SU-DHL-6 (cell line): ENCODE measurements at regions not wholly inside any gene's neighbourhood (a gene's known extent, or its start where the extent isn't known, plus 50 kb on each side); places are given as distances from the start of the nearest gene placed in this dataset.

Experiments used
- H2AFZ ChIP-seq: fragments of 200-600 bp; sonication (generic); 2 replicates; pipeline ENCODE4 v1.6.1; 2014; ENCODE audit warnings: low read depth, mild to moderate bottlenecking, moderate library complexity, mixed read lengths, antibody characterized with exemption, low read length; ENCODE audit not compliant: severe bottlenecking
- H3F3A ChIP-seq: fragments of 200-600 bp; shearing (Covaris generic); 2 replicates; pipeline ENCODE4 v1.6.0; 2016; ENCODE audit warnings: antibody characterized with exemption, mild to moderate bottlenecking; ENCODE audit not compliant: insufficient read depth
- H3K27ac ChIP-seq: fragments of 200-600 bp; sonication (generic); 2 replicates; pipeline ENCODE4 v1.5.1; 2016; ENCODE audit warnings: low read depth, mild to moderate bottlenecking, low read length, moderate library complexity, mixed read lengths
- H3K27me3 ChIP-seq: fragments of 200-600 bp; sonication (generic), shearing (Covaris generic); 2 replicates; pipeline ENCODE4 v1.6.0; 2014; ENCODE audit warnings: mild to moderate bottlenecking, low read length
- H3K36me3 ChIP-seq: fragments of 200-600 bp; sonication (generic); 2 replicates; pipeline ENCODE4 v1.6.1; 2014; ENCODE audit warnings: mild to moderate bottlenecking, low read length, mixed read lengths
- H3K4me2 ChIP-seq: fragments of 300-600, 200-600 bp; shearing (Covaris generic), sonication (generic); 2 replicates; pipeline ENCODE4 v1.6.0; 2014; ENCODE audit warnings: low read length, low read depth, mild to moderate bottlenecking; ENCODE audit not compliant: poor library complexity, severe bottlenecking
- H3K4me3 ChIP-seq: fragments of 200-600 bp; sonication (generic); 2 replicates; pipeline ENCODE4 v1.5.1; 2014; ENCODE audit warnings: antibody characterized with exemption, low read length, mild to moderate bottlenecking, mixed read lengths; ENCODE audit not compliant: insufficient read depth, poor library complexity, severe bottlenecking
- H3K79me2 ChIP-seq: fragments of 200-600 bp; sonication (generic); 2 replicates; pipeline ENCODE4 v1.6.1; 2014; ENCODE audit warnings: mild to moderate bottlenecking, low read length, moderate library complexity; ENCODE audit not compliant: insufficient read depth
- H3K9ac ChIP-seq: fragments of 200-600 bp; sonication (generic); 2 replicates; pipeline ENCODE4 v1.7.0; 2014; ENCODE audit warnings: mild to moderate bottlenecking, low read length
- H3K9me2 ChIP-seq: fragments of 200-600 bp; sonication (generic); replicated peaks from 2 replicates; pipeline ENCODE4 v1.6.1; 2014; ENCODE audit warnings: low read length; ENCODE audit not compliant: insufficient read depth
- H3K9me3 ChIP-seq: fragments of 200-600 bp; sonication (generic); 2 replicates; pipeline ENCODE4 v1.6.1; 2014; ENCODE audit warnings: low read length, mixed read lengths; ENCODE audit not compliant: insufficient read depth
- H4K20me1 ChIP-seq: fragments of 200-600 bp; sonication (generic); 2 replicates; pipeline ENCODE4 v1.6.1; 2014; ENCODE audit warnings: low read depth, mild to moderate bottlenecking, antibody characterized with exemption, low read length, moderate library complexity, mixed read lengths
- CTCF ChIP-seq: fragments of 200-600 bp; sonication (generic); IDR thresholded peaks from one replicate; pipeline ENCODE4 v1.5.1; 2017; ENCODE audit warnings: antibody characterized with exemption, mild to moderate bottlenecking, low read length, moderate library complexity; ENCODE audit not compliant: insufficient read depth, poor library complexity, severe bottlenecking
- EZH2phosphoT487 ChIP-seq: fragments of 200-600 bp; sonication (generic), shearing (Covaris generic); conservative IDR thresholded peaks from 2 replicates; pipeline ENCODE4 v1.6.1; 2018; ENCODE audit warnings: mild to moderate bottlenecking, antibody characterized with exemption, low read length, moderate library complexity, mixed read lengths

- H4K20me1 ChIP-seq, result no peaks in the 10 kb centered on the region
- H2AFZ ChIP-seq, result no peak overlapping the region
- H3K4me3 ChIP-seq, result no peak overlapping the region
- H3K27me3 ChIP-seq, result no peaks in the 10 kb centered on the region
- no peaks in the 10 kb centered on the region for H3K9me3 ChIP-seq
- no peaks in the 10 kb centered on the region for H3K9me2 ChIP-seq
- TF ChIP-seq CTCF (no peak), EZH2phosphoT487 (no peak)
- no peak overlapping the region for H3K4me2 ChIP-seq
- no peak overlapping the region for H3K9ac ChIP-seq
- H3F3A ChIP-seq, result no peaks in the 10 kb centered on the region
- no peaks in the 10 kb centered on the region for H3K79me2 ChIP-seq
- H3K27ac ChIP-seq, result no peak overlapping the region
- no peaks in the 10 kb centered on the region for H3K36me3 ChIP-seq
Measured at GRCh38 chr3:104429727-104430126, 937.0 kb upstream of the ALCAM start.

DNA sequence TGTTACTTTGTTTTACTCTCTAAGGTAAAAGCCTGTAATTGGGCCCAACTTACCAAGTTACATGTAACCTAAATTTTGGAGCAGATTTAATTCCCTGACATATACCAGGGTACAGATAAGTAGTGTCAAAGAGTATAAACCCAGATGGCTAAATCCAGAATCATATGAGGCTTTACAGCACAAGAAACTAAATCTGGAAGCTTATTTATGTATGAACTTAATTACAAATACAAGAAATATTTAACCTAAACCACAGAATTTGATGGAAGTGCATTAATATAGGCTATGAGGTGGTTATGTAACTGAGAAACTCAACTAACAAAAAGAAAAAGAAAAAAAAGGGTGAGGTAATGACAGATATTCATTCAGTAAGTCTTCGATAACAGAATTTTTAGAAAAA, 930.2 kb upstream of the ALCAM start:
- Histone ChIP-seq H3K27ac (no peak overlapping the region), H3K9me2 (no peaks in the 10 kb centered on the region), H3K4me3 (no peak overlapping the region), H2AFZ (no peak overlapping the region), H3K79me2 (no peaks in the 10 kb centered on the region), H3K9me3 (no peaks in the 10 kb centered on the region), H3F3A (no peaks in the 10 kb centered on the region), H4K20me1 (no peaks in the 10 kb centered on the region), H3K4me2 (no peak overlapping the region), H3K27me3 (no peaks in the 10 kb centered on the region), H3K36me3 (no peaks in the 10 kb centered on the region), H3K9ac (no peak overlapping the region)
- no peak for TF ChIP-seq CTCF
- TF ChIP-seq EZH2phosphoT487, result no peak

DNA sequence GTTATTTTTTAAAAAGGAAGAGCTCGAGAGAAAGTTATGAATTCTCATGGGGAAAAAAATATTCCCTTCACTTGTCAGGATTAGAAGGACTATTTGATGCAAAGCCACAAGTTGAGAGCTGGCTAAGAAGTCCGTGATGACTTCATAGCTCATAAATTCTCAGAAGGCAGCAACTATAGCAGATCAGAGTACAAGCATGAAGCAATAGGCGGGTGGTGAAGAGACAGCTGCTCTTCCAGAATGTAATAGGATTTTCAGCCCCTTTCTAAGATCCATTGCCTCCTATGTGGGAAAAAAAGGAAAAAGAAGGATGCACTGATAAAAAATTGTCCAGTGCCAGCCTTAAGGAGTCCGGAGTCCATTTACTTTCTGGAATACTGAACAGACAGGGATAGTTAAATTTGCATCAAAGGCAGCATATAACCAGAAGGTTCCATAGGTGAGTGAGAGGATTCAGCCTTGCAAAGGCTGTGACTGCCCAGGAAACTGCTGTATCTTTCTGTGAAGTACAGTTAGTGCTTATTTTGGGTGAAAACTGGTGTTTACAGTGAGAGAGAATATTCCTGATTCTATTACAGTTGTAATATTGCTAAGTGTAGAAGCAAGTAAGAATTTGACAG, 929.5 kb upstream of the ALCAM start:
- Histone ChIP-seq H3K9ac (no peak overlapping the region), H4K20me1 (no peaks in the 10 kb centered on the region), H3K4me3 (no peak overlapping the region), H3K79me2 (no peaks in the 10 kb centered on the region), H3K9me2 (no peaks in the 10 kb centered on the region), H3K9me3 (no peaks in the 10 kb centered on the region), H3K27me3 (no peaks in the 10 kb centered on the region), H3K27ac (no peak overlapping the region), H3K4me2 (no peak overlapping the region), H3K36me3 (no peaks in the 10 kb centered on the region), H2AFZ (no peak overlapping the region), H3F3A (no peaks in the 10 kb centered on the region)
- TF ChIP-seq EZH2phosphoT487, result no peak

DNA sequence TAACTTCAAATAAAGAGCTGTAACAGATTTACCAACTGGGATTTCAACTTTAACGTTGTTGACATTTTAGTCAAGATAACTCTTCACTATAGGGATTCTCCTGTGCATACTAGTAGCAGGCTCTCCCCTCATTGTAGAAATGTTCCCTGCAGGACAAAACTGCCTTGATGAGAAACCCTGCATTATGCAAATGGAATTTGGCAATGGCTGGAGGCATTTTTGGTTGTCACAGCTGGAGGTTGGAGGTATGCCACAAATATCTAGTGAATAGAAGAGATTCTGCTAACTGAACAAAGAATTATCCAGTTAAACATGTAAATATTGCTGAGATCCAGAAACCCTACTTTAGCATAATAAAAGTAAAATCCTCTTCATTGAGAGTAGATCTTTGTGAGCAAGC, 928.8 kb upstream of the ALCAM start:
- Histone ChIP-seq H3K4me3 (no peak overlapping the region), H3K36me3 (no peaks in the 10 kb centered on the region), H3K79me2 (no peaks in the 10 kb centered on the region), H3K27me3 (no peaks in the 10 kb centered on the region), H3K9me3 (no peaks in the 10 kb centered on the region), H3K9me2 (no peaks in the 10 kb centered on the region), H3K4me2 (no peak overlapping the region), H4K20me1 (no peaks in the 10 kb centered on the region), H3F3A (no peaks in the 10 kb centered on the region), H3K9ac (no peak overlapping the region), H3K27ac (no peak overlapping the region), H2AFZ (no peak overlapping the region)
- no peak for TF ChIP-seq CTCF
- TF ChIP-seq EZH2phosphoT487, result no peak
